ENCODE measurements at regions not wholly inside any gene's neighbourhood (a gene's known extent, or its start where the extent isn't known, plus 50 kb on each side); places are given as distances from the start of the nearest gene placed in this dataset.
"Not testable (repeated sequence)": the region's sequence is repeated elsewhere in the genome, so short reads cannot be mapped to it uniquely, and the experiment has no call there.

GRCh38 chr3:3429841-3430240 lies 250.3 kb upstream of the CRBN start:
- ATAC-seq (no peak), DNase-seq (ENCODE audit: extremely low read depth in 1 of 4, low spot score in 3 of 4) (no peak), FAIRE-seq (no peak)
- in situ Hi-C loops (cut with MboI), result no loop called here
- Histone ChIP-seq H3K9me3 (replicated peaks; ENCODE audit: control insufficient read depth, insufficient read depth, low read depth, low read length) (no peaks in the 10 kb centered on the region; the same call in 1 of the 2 replicates), H3K36me3 (ENCODE audit: control insufficient read depth, insufficient read depth, low read length) (no peaks in the 10 kb centered on the region), H3K9ac (ENCODE audit: insufficient read depth in 1 of 2, low read depth in 2 of 2, low read length in 2 of 2) (no peak overlapping the region), H3K79me2 (ENCODE audit: control insufficient read depth, insufficient read depth, low read length) (no peaks in the 10 kb centered on the region), H3K4me1 (replicated peaks in 1 of 2; ENCODE audit: control insufficient read depth in 2 of 2, insufficient read depth in 2 of 2, low read length in 2 of 2) (no peaks in the 10 kb centered on the region), H3K4me3 (no peak overlapping the region), H3K27me3 (ENCODE audit: control insufficient read depth in 2 of 2, insufficient read depth in 2 of 2, low read length in 2 of 2) (no peaks in the 10 kb centered on the region), H2AFZ (ENCODE audit: low read depth, low read length) (no peak overlapping the region), H3K9me1 (ENCODE audit: control insufficient read depth, insufficient read depth, low read length) (no peaks in the 10 kb centered on the region), H3K4me2 (ENCODE audit: insufficient read depth, low read length) (no peak overlapping the region), H4K20me1 (replicated peaks; ENCODE audit: control insufficient read depth, insufficient read depth, low read length) (no peaks in the 10 kb centered on the region), H3K27ac (ENCODE audit: extremely low read depth, low read depth, low read length) (no peak overlapping the region)
- ChIA-PET CTCF (ENCODE audit: low intra/inter-chr PET ratio) (no interaction called here), POLR2A (no interaction called here)
- BruUV-seq (replicated peaks), result no TSS peak
- TF ChIP-seq ZNF398 (CRISPR knock-in tag; IDR thresholded peaks at IDR 0.05), result no peak
- no peak for TF ChIP-seq SMAD4 (CRISPR knock-in tag; conservative IDR thresholded peaks at IDR 0.05)
- TF ChIP-seq ADNP (tag; IDR thresholded peaks at IDR 0.05), result no peak
- no peak for TF ChIP-seq ZNF280A (IDR thresholded peaks at IDR 0.05; ENCODE audit: low read depth, partially characterized antibody)
- WGBS (ENCODE audit: insufficient coverage, low coverage, missing lambda C conversion rate), result 0% methylated on average over 5 of the region's 5 CpGs
- intact Hi-C loops (cut with micrococcal nuclease), result no loop called here

GRCh38 chr3:3407707-3408106 lies 228.2 kb upstream of the CRBN start:
- H4K20me1 ChIP-seq (replicated peaks; ENCODE audit: control insufficient read depth, insufficient read depth, low read length); H2AFZ ChIP-seq (ENCODE audit: low read depth, low read length); in situ Hi-C loops (cut with MboI); H3K4me1 ChIP-seq (replicated peaks in 1 of 2; ENCODE audit: control insufficient read depth in 2 of 2, insufficient read depth in 2 of 2, low read length in 2 of 2); H3K4me3 ChIP-seq; H3K36me3 ChIP-seq (ENCODE audit: control insufficient read depth, insufficient read depth, low read length); H3K27me3 ChIP-seq (ENCODE audit: control insufficient read depth in 2 of 2, insufficient read depth in 2 of 2, low read length in 2 of 2); H3K9ac ChIP-seq (ENCODE audit: insufficient read depth in 1 of 2, low read depth in 2 of 2, low read length in 2 of 2); DNase-seq (ENCODE audit: extremely low read depth in 1 of 4, low spot score in 3 of 4); H3K4me2 ChIP-seq (ENCODE audit: insufficient read depth, low read length); H3K9me3 ChIP-seq (replicated peaks; ENCODE audit: control insufficient read depth, insufficient read depth, low read depth, low read length); POLR2A ChIA-PET; intact Hi-C loops (cut with micrococcal nuclease); H3K9me1 ChIP-seq (ENCODE audit: control insufficient read depth, insufficient read depth, low read length); FAIRE-seq; BruUV-seq (replicated peaks); CTCF ChIA-PET (ENCODE audit: low intra/inter-chr PET ratio); H3K27ac ChIP-seq (ENCODE audit: extremely low read depth, low read depth, low read length); ATAC-seq; H3K79me2 ChIP-seq (ENCODE audit: control insufficient read depth, insufficient read depth, low read length): not testable (repeated sequence)
- 3% methylated on average over 4 of the region's 4 CpGs for WGBS (ENCODE audit: insufficient coverage, low coverage, missing lambda C conversion rate)

Data from K562 (cell line).